ENCODE measurements at regions not wholly inside any gene's neighbourhood (a gene's known extent, or its start where the extent isn't known, plus 50 kb on each side); places are given as distances from the start of the nearest gene placed in this dataset.

GRCh38 chr9:13603921-13604320, 324.4 kb upstream of the MPDZ start:
- H3K4me3 ChIP-seq (ENCODE audit: control insufficient read depth in 2 of 3, extremely low read depth in 1 of 3, insufficient read depth in 2 of 3, low read depth in 1 of 3, low read length in 3 of 3) = no peak overlapping the region
- no peaks in the 10 kb centered on the region for H3K27me3 ChIP-seq (ENCODE audit: control insufficient read depth, extremely low read depth, insufficient read depth, low read length)
- no peak overlapping the region for H2AFZ ChIP-seq (ENCODE audit: control insufficient read depth, low read length)
- DNase-seq (ENCODE audit: low read depth, low spot score) (no peak), FAIRE-seq (no peak)
- H3K9me1 ChIP-seq (ENCODE audit: control insufficient read depth, extremely low read depth, insufficient read depth, low read length) = no peaks in the 10 kb centered on the region
- H4K20me1 ChIP-seq (ENCODE audit: control insufficient read depth, extremely low read depth, insufficient read depth, low read length) = no peaks in the 10 kb centered on the region
- H3K27ac ChIP-seq (ENCODE audit: control insufficient read depth, insufficient read depth, low read length) = no peak overlapping the region
- no peak for TF ChIP-seq CTCF (optimal IDR thresholded peaks at IDR 0.05 in 1 of 3, IDR thresholded peaks at IDR 0.05 in 1 of 3, conservative IDR thresholded peaks at IDR 0.05 in 1 of 3; ENCODE audit: extremely low read depth in 1 of 3, insufficient read depth in 2 of 3, low read length in 3 of 3)
- no peak for TF ChIP-seq EZH2 (IDR thresholded peaks at IDR 0.05; ENCODE audit: low read length)
- H3K4me2 ChIP-seq (ENCODE audit: control insufficient read depth, extremely low read depth, insufficient read depth, low read depth, low read length) = no peak overlapping the region
- no peaks in the 10 kb centered on the region for H3K79me2 ChIP-seq (ENCODE audit: control insufficient read depth, insufficient read depth, low read length)
- H3K36me3 ChIP-seq (ENCODE audit: control insufficient read depth in 2 of 2, extremely low read depth in 1 of 2, insufficient read depth in 2 of 2, low read length in 2 of 2) = no peaks in the 10 kb centered on the region
- no peaks in the 10 kb centered on the region for H3K9me3 ChIP-seq (ENCODE audit: control insufficient read depth, low read depth, low read length)
- dilution Hi-C loops (cut with MboI; ENCODE audit: extremely low pct_ligation_motif_present, low sequenced_read_pairs) = no loop called here
- H3K9ac ChIP-seq (ENCODE audit: control insufficient read depth, extremely low read depth, insufficient read depth, low read length) = no peak overlapping the region
- H3K4me1 ChIP-seq (ENCODE audit: control insufficient read depth, extremely low read depth, insufficient read depth, low read length) = peaks cover 3% of the 10 kb centered on the region

GRCh38 chr9:13598738-13599137, 319.2 kb upstream of the MPDZ start:
- dilution Hi-C loops (cut with MboI; ENCODE audit: extremely low pct_ligation_motif_present, low sequenced_read_pairs) = no loop called here
- Histone ChIP-seq H2AFZ (ENCODE audit: control insufficient read depth, low read length) (no peak overlapping the region), H3K4me1 (ENCODE audit: control insufficient read depth, extremely low read depth, insufficient read depth, low read length) (no peaks in the 10 kb centered on the region), H3K79me2 (ENCODE audit: control insufficient read depth, insufficient read depth, low read length) (no peaks in the 10 kb centered on the region), H4K20me1 (ENCODE audit: control insufficient read depth, extremely low read depth, insufficient read depth, low read length) (no peaks in the 10 kb centered on the region), H3K27me3 (ENCODE audit: control insufficient read depth, extremely low read depth, insufficient read depth, low read length) (no peaks in the 10 kb centered on the region), H3K4me2 (ENCODE audit: control insufficient read depth, extremely low read depth, insufficient read depth, low read depth, low read length) (no peak overlapping the region), H3K36me3 (ENCODE audit: control insufficient read depth in 2 of 2, extremely low read depth in 1 of 2, insufficient read depth in 2 of 2, low read length in 2 of 2) (no peaks in the 10 kb centered on the region), H3K27ac (ENCODE audit: control insufficient read depth, insufficient read depth, low read length) (no peak overlapping the region), H3K4me3 (ENCODE audit: control insufficient read depth in 2 of 3, extremely low read depth in 1 of 3, insufficient read depth in 2 of 3, low read depth in 1 of 3, low read length in 3 of 3) (no peak overlapping the region), H3K9ac (ENCODE audit: control insufficient read depth, extremely low read depth, insufficient read depth, low read length) (no peak overlapping the region), H3K9me3 (ENCODE audit: control insufficient read depth, low read depth, low read length) (no peaks in the 10 kb centered on the region), H3K9me1 (ENCODE audit: control insufficient read depth, extremely low read depth, insufficient read depth, low read length) (no peaks in the 10 kb centered on the region)
- no peak for FAIRE-seq
- no peak for DNase-seq (ENCODE audit: low read depth, low spot score)
- no peak for TF ChIP-seq CTCF (optimal IDR thresholded peaks at IDR 0.05 in 1 of 3, IDR thresholded peaks at IDR 0.05 in 1 of 3, conservative IDR thresholded peaks at IDR 0.05 in 1 of 3; ENCODE audit: extremely low read depth in 1 of 3, insufficient read depth in 2 of 3, low read length in 3 of 3)
- no peak for TF ChIP-seq EZH2 (IDR thresholded peaks at IDR 0.05; ENCODE audit: low read length)

Measured in keratinocyte (primary cell).